ENCODE measurements at regions not wholly inside any gene's neighbourhood (a gene's known extent, or its start where the extent isn't known, plus 50 kb on each side); places are given as distances from the start of the nearest gene placed in this dataset.

- ChIA-PET CTCF (no interaction called here), POLR2A (no interaction called here)
- no peaks in the 10 kb centered on the region for H3K27me3 ChIP-seq (ENCODE audit: control insufficient read depth, insufficient read depth, low read length)
- intact Hi-C loops (cut with micrococcal nuclease; ENCODE audit: unreplicated experiment): no loop called here
- H3K4me3 ChIP-seq (ENCODE audit: low read depth in 2 of 2, low read length in 2 of 2): no peak overlapping the region
- no TSS peak for BruUV-seq (replicated peaks)
- H3K4me1 ChIP-seq (ENCODE audit: control insufficient read depth, insufficient read depth, low read length): no peaks in the 10 kb centered on the region
- H3K9me3 ChIP-seq (ENCODE audit: control insufficient read depth, insufficient read depth, low read depth, low read length): no peaks in the 10 kb centered on the region
- no peak for DNase-seq (ENCODE audit: low read depth, low spot score)
- in situ Hi-C loops (cut with HindIII; ENCODE audit: low pct_unique_long_range_greater_than_20kb, low sequenced_read_pairs): no loop called here
- H3K27ac ChIP-seq (ENCODE audit: low read length): no peak overlapping the region
- H3K36me3 ChIP-seq (ENCODE audit: control insufficient read depth, insufficient read depth, low read length): no peaks in the 10 kb centered on the region
- TF ChIP-seq CTCF (IDR thresholded peaks at IDR 0.05) (no peak), POLR2AphosphoS5 (IDR thresholded peaks at IDR 0.05; ENCODE audit: low read depth, low read length) (no peak), REST (IDR thresholded peaks at IDR 0.05; ENCODE audit: insufficient read depth in 1 of 2, low read depth in 2 of 2, low read length in 1 of 2) (no peak), SIN3A (IDR thresholded peaks at IDR 0.05; ENCODE audit: borderline replicate concordance, insufficient read depth, low read depth, low read length) (no peak), TCF7L2 (IDR thresholded peaks at IDR 0.05; ENCODE audit: low read depth, low read length) (no peak)
- no peak for ATAC-seq
Measured at GRCh38 chr18:70991577-70991976, 702.7 kb downstream of the SOCS6 start.

GRCh38 chr18:70985948-70986347 lies 697.1 kb downstream of the SOCS6 start:
- H3K4me3 ChIP-seq (ENCODE audit: low read depth in 2 of 2, low read length in 2 of 2): no peak overlapping the region
- H3K27ac ChIP-seq (ENCODE audit: low read length): no peak overlapping the region
- intact Hi-C loops (cut with micrococcal nuclease; ENCODE audit: unreplicated experiment) (no loop called here), in situ Hi-C loops (cut with HindIII; ENCODE audit: low pct_unique_long_range_greater_than_20kb, low sequenced_read_pairs) (no loop called here)
- BruUV-seq (replicated peaks): no TSS peak
- ChIA-PET POLR2A (no interaction called here), CTCF (no interaction called here)
- no peaks in the 10 kb centered on the region for H3K9me3 ChIP-seq (ENCODE audit: control insufficient read depth, insufficient read depth, low read depth, low read length)
- TF ChIP-seq SIN3A (IDR thresholded peaks at IDR 0.05; ENCODE audit: borderline replicate concordance, insufficient read depth, low read depth, low read length): no peak
- TF ChIP-seq CTCF (IDR thresholded peaks at IDR 0.05): no peak
- no peak for TF ChIP-seq POLR2AphosphoS5 (IDR thresholded peaks at IDR 0.05; ENCODE audit: low read depth, low read length)
- TF ChIP-seq TCF7L2 (IDR thresholded peaks at IDR 0.05; ENCODE audit: low read depth, low read length): no peak
- TF ChIP-seq REST (IDR thresholded peaks at IDR 0.05; ENCODE audit: insufficient read depth in 1 of 2, low read depth in 2 of 2, low read length in 1 of 2): no peak
- H3K27me3 ChIP-seq (ENCODE audit: control insufficient read depth, insufficient read depth, low read length): no peaks in the 10 kb centered on the region
- DNase-seq (ENCODE audit: low read depth, low spot score) (no peak), ATAC-seq (no peak)
- no peaks in the 10 kb centered on the region for H3K4me1 ChIP-seq (ENCODE audit: control insufficient read depth, insufficient read depth, low read length)
- H3K36me3 ChIP-seq (ENCODE audit: control insufficient read depth, insufficient read depth, low read length): no peaks in the 10 kb centered on the region
